ENCODE measurements at regions not wholly inside any gene's neighbourhood (a gene's known extent, or its start where the extent isn't known, plus 50 kb on each side); places are given as distances from the start of the nearest gene placed in this dataset.
"Not testable (repeated sequence)": the region's sequence is repeated elsewhere in the genome, so short reads cannot be mapped to it uniquely, and the experiment has no call there.

DNA sequence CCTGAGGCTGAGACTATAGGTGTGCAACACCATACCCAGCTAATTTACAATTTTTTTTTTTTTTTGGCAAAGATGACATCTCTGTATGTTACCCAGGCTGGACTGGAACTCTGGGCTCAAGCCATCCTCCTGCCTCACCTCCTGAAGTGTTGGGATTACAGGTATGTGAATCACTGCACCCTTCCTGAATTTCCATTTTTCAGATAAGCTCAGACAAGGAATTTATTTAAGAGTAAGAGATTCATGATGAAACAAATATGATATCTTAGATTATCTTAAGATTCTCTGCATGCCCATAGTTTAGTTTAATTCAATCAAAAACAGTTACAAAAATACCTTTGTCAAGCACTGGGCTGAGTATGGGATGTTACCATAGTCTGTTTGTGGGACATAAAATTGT is 128.4 kb upstream of the BASP1 start:
- DNase-seq = no peak

DNA sequence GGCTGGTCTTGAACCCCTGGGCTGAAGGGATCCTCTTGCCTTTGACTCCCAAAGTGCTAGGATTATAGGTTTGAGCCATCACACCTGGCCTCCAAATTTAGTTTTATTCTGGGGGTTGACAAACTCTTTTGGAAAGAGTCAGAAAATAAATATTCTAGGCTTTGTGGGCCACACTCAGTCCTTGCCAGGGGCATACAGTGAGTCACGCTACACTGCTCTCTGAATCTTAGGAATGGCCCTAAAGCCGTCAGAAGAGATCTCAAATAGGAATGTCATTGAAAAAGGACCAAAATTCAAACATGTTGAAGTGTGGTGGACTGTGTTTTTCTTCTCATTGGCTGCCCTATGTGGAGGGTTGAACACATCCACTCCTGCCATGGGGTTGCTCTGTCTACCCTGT is 127.7 kb upstream of the BASP1 start:
- DNase-seq = no peak

DNA sequence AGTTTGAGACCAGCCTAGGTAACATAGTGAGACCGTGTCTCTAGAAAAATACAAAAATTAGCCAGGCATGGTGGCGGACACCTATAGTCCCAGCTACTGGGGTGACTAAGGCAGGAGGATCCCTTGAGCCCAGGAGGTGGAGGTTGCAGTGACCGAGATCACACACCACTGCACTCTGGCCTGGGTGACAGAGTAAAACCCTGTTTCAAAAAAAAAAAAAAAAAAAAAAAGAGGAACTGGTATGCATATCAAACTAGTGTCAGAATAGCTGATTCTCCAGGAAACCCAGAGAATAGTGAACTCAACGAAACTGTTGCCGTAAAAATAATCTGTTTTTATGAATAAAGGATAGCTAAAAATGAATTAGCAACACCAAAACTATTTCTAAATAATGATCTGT is 126.6 kb upstream of the BASP1 start:
- DNase-seq = no peak

DNA sequence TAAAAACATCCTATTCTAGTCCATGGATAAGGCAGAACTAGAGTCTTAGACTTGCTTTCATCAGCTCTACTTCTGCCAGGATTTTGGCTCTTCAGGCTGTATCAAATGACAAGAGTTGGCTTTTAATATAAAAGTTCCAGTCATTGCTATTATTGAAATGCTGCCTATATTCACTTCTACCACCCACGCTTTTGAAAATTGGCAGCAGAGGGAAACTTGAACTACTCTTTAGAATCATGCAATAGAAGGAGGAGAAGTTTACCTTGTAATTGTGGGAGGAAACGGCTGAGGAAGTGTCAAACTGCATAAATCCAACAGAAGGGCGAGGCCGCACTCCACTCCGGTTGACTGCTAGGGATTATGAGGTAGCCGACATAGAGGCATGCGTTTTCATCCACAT is 122.6 kb upstream of the BASP1 start:
- DNase-seq = no peak

DNA sequence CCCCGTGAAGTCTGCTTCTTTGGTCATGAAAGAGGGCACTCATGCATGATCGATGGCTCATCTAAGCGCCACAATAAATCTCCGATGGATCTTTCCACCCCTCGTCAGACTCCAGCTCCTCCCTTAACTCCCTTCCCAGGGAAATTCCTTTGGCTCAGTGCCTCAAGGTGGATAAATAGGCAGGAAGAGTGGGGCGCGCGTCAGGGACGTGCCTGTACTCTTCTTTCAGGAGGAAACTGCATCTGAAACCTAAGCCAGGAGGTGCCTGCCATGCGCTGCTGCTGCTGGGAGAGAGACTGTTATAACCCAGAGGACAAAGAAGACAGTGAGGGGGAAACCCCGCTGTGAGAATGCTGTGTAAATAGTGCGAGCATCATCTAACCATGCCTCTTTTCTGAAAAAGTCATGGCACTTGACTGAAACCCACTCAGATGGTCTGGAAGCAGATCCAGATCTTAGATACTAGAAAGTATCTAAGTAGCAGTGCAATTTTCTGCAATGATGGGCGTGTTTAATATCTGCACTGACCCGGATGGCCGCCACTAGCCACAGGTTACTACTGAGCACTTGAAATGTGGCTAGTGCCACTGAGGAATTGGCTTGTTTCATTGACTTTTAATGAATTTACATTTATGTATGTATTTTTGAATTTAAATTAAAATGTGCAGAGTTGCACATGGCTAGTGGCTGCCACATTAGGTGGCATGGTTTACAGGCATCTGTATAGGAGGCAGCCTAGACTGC is 120.3 kb upstream of the BASP1 start:
- DNase-seq = no peak

DNA sequence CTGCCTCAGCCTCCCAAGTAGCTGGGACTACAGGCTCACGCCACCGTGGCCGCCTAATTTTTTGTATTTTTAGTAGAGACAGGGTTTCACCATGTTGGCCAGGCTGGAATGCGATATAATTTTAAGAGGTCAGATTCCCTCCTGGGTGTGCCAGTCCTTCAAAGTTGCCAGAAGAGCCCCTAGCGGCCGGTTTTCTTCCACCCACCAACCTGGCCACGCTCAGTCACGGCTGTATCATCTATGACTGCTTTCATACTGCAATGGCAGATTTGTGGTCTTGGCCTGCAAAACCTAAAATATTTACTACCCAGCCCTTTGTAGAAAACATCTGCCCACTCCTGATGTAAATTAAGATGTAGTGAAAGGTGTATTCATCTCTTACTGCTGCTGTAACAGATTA is 117.5 kb upstream of the BASP1 start:
- DNase-seq = no peak

DNA sequence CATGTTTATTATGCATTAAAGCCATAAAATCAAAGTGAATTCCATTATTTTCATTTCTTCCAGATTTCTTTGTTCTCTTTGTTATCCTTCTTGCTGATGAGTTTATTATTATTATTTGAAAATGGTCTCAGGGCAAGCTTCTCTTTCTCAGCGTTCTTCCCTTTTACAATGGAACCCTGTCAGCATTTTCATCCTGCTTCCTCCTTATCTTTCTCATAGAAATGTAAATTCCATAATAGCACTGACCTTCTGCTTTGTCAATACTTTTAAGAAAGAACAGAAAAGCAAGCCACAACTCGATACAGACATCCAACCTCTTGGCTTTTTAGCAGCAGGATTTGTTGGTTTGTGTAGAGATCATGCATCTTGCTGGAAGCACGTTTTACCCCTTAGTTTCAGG is 114.0 kb upstream of the BASP1 start:
- no peak for DNase-seq

DNA sequence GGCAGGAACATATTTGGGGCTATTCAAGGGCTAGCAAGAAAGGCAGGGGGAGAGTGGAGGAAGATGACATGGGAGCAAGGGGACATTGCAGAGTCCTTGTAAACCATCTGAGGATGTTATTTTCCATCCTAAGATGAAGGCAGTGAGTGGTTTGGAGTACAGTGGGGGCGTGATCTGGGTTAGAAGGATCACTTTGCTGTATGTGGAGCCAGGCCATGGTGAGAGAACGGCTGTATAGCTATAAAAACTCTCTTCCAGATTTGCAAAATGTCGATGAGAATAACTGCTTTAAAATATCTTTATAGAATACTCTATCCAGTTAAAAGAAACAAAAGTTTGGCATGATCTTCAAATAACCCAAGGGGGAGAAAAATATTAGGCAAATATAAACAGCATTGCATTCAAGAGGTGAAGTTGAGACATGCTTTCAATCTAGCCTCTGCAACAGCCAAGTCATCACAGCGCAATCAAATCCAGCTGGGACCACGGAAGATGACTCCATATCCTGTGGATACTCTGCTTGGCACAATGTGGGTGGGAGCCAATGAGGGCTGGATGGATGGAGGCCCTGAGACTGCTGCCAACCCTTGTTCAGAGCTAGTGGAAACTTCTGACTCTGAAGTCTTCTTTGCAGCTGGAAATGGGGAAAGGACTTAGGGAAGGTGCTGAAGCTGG is 111.5 kb upstream of the BASP1 start:
- no peak for DNase-seq

DNA sequence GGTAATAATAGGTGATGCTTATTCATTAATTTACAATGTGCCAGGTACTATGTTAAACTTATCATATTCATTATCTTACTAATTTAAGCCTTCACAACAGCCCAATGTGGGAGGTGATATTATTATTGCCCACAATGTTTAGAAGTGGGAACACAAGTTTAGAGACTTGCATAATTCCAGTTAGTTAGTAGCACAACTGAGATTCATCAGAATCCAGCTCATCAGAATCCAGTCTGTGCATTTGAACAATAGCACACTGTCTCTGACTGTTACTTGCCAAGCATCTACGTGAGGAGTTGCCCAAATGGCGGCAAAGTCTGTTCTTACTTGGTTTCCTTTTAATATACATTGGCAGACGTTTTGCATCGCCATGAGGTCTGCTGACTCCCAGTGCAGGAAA is 110.9 kb upstream of the BASP1 start:
- DNase-seq = no peak

DNA sequence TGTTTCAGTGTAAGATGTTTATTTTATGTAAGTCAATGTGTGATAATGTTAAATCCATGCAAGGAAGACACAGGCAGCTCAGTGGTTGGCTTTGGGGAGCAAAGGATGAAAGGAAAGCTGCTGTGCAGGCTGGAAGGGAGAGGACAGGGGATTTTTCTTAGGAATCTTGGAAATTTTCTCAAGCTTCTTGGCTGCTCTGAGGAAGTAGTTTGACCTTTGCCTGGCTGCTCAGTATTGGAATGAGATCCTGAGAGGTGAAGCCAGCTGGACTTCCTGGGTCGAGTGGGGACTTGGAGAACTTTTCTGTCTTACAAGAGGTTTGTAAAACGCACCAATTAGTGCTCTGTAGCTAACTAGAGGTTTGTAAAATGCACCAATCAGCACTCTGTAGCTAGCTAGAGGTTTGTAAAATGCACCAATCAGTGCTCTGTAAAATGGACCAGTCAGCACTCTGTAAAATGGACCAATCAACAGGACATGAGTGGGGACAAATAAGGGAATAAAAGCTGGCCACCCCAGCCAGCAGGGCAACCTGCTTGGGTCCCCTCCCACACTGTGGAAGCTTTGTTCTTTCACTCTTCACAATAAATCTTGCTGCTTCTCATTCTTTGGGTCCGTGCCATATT is 105.2 kb upstream of the BASP1 start:
- DNase-seq = not testable (repeated sequence)

DNA sequence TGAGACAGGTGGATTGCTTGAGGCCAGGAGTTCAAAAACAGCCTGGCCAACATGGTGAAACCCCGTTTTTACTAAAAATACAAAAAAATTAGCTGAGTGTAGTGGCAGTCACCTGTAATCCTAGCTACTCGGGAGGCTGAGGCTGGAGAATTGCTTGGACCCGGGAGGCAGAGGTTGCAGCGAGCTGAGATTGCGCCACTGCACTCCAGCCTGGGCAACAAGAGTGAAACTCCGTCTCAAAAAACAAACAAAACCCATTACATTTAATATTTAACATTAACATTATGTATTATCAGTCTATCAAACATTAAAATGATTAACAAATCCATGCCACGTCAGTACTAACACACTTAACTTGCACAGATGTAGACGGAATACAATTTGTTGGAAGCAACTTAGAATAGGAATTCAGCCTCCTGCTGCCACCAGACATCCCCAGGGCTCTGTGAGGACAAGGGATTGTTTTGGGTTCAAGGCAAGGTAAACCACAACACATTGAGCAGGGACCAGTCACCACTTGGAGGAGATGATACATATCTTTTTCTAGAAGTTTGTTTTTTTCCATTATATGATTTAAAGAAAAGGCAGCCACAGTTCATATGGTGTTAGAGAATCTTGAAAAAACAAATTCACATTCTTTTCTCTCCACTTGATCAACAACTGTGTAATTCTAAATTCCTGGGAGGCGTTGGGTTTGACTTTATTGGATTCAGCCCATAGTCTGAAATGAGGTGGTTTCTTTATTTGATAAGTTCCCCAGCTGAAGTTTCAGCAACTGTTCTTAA is 104.1 kb upstream of the BASP1 start:
- DNase-seq = no peak

DNA sequence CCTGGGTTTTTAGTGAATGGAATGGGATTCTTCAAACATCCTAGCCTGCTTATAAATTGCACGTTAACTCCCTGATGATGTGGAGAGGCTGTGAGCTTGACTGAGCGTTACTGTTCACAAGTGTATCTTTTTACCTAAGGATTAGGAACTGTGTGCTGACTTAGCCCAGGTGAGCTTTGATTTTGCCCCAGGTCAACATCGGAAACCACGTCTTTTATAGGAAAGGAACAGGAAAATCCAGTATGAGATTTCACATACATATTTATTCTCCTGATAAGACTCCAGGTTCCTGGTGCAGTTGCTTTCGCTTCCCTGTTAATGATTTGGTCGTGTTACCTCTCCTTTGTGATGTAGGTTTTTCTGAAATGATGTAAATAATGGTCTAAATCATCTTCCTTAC is 103.2 kb upstream of the BASP1 start:
- DNase-seq = no peak

DNA sequence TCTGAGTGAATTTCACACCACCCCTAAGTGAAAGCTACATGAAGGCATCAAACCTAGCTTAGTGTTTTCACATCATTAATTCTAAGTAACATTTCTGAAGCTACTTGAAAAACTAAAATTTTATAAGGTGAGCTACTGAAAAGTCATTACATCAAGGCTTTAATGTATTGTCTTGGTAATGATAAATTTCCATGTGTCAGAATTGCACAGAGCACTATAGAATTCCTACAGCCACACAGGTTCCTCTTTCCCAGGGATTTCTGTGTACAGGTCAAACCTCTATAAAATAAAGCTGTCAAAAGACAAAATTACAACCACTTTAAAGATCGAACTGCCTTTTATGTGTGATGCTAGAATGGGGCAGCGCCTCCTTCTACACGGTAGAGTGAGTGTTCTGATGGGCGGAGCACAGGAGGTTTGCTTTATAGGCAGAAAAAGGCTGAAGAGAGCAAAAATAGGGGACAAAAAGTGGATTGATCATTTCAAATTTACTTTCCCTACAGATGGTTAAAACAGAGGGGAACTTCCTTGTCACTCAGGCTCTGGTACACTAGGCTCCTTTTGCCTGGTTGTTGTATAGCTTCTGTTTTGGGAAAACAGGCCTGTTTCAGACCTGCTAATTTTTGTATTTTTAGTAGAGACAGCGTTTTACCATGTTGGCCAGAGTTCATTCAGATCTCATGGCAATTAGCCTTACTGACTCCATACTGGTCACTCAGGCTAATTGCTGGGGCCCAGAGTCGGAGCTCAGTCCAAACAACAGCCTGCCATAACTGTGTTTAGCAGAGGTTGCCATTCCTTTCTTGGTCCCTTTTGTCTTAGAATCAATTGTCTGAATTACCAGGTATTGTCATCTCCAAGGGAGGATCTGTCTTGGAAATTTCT is 102.5 kb upstream of the BASP1 start:
- no peak for DNase-seq

DNA sequence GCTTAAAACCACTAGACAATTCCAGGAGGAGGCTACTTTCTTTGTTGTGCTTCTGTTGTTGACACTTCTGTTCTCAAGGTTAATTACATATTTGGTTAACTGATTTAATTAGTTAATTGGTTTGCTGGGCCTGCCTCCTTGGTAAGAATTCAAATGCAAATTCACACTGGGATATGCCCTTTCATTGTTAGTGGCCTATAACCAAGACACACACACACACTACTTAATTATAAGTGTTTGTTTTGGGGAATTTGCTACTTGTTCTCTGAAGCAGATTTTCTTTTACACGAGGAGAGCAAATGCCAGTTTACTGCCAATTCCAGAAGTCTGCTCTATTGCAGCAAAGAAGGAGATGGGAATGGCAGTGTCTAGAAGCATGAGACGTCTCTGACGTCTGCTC is 101.6 kb upstream of the BASP1 start:
- no peak for DNase-seq

DNA sequence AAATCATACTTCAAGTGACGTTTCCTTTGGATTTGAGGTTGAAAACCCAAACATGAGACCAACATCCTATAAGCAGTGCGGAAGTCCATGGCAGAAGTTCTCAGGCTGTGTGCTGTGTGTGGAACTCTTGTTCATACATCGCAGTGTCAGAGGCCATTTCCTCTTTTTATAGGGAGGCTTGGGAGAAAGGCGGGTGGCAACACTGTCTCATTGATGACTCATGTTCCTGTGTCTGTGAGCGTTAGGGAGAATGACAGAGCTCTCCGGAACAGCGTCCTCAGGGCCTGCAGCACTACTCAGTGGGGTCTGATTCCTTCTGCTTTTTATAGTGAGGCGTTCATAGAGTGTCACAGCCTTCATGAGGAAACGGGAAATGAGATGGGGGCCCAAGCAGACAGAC is 98.8 kb upstream of the BASP1 start:
- DNase-seq = peak; percentile 30

DNA sequence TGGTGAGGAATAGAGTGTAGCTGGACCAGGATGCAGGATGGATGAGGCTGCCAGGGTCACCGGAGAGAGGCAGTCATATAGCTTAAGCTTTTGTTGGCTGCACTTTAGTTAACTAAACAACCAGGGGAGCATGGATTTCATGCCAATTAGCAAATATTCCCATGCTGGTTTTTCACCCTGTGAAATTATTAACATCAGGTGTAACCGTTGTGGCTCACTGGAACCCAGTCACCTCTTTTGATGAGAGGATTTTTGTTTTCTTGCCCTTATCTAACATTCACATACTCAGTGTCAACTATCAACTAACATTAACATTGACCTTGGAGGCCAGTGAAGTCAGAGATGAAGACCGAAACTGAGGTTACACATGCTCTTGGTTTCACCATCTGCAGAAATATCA is 97.2 kb upstream of the BASP1 start:
- DNase-seq = no peak

DNA sequence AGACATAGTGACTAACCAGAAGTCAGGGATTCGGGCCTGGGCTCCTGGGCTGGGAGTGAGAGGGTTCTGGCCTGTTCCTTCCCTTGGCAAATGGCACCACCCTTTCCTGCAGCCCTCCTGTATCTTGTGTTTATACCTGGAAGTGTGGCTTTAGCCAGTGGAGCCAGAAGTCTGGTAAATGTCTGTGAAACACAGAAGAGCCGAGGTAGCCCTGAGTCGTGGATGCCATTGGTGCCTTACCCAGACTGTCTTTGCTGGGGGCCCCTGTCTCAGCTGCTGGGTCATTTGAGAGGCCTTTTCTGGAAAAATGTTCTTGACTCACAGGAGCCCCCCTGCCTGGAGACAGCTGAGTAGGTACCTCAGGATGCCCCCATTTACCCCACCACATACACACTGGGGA is 95.7 kb upstream of the BASP1 start:
- no peak for DNase-seq

DNA sequence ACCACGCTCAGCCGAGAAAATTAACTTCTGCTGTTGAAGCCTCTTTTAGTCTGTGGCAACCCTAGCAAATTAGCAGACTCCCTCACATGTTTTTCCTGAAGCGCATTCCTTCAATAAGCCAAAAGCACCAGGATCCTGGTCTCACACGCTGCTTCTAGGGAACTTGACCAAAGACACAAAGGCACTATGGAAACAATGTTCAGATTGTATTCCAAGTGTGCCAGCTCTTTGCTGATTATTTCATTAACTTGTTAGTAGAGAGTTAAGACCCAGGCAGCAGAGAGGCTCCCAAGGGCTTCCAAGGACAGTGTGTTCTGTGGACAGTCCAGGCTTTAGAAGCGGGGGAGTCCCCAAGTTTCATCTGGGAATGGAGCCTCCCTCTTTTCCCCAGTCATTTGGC is 94.4 kb upstream of the BASP1 start:
- DNase-seq = no peak

DNA sequence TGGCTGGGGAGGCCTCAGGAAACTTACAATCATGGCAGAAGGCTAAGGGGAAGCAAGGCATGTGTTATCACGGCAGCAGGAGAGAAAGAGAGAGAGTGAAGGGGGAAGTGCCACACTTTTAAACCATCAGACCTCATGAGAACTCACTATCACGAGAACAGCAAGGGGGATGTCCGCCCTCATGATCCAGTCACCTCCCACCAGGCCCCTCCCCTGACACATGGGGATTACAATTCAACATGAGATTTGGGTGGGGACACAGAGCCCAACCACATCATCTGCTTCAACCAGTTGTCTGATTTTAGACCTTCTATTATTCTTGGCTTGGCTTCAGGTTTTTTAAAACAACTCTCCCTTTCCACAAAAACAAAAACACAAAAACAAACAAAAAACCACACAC is 93.7 kb upstream of the BASP1 start:
- DNase-seq = not testable (repeated sequence)

DNA sequence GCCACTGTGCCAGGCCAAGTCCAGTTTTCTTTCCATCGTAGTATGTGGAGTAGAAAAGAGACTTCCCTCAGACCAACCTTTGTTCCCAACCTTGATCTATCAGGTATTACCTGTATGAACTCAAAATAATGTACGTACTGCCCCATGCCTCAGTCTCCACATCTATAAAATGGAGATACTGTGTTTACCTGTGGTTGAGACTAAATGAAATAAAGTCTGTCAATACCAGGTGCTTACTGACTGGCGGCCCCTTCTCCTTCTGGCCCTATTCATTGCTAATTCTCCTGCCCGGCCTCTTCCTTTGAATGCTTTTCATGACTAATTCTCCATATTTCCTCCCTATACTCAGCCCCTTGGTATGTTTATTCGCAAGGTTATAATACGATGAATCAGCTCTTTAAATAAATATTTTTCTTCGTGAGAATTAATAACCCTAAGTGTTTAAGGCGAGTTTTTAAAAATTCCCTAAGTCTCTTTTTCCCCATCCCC is 89.6 kb upstream of the BASP1 start:
- no peak for DNase-seq

DNA sequence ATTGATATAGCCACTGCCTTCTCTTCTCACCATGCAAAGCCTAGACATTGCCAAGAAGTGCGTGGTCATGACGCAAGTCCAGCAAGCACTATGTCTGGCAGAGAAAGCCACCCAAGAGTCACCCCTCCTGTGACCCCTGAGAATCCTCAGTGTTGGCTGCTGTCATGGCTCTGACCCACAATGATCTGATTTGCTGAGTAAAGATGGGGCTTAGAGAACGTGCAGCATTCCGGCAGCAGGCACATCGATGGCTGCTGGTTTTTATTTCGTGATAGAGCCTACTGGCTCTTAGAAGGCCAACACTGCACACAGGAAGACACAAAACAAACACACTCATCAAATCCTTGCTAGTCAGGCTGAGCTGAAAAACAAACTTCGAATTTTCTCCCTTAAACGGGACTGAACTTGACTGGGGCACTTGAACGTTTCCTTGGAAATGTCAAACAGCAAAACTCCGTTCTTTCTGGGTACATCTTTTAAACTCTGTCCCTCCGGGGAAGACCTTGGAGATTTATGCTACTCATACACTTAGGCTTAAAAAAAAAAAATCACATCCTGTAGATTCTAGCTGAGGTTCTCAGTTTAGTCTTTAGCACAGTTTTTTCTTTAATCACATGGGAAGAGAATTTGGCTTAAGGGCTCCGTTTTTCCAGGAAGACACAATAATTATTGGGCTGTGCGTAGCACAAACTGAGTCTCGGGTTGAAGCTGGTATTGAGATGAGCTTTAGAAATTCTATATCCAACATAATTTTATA is 88.2 kb upstream of the BASP1 start:
- DNase-seq = no peak

DNA sequence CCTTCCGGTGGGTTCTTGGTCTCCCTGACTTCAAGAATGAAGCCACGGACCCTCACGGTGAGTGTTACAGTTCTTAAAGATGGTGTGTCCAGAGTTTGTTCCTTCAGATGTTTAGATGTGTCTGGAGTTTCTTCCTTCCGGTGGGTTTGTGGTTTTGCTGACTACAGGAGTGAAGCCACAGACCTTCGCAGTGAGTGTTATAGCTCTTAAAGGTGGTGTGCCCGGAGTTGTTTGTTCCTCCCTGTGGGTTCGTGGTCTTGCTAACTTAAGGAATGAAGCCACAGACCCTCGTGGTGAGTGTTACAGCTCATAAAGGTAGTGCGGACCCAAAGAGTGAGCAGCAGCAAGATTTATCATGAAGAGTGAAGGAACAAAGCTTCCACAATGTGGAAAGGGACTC is 87.1 kb upstream of the BASP1 start:
- DNase-seq = peak; percentile 42

Measured in activated CD4-positive, alpha-beta T cell treated with anti-CD3 and anti-CD28 coated beads, Interleukin-10, Interleukin-2, amounts not matched to agents 100 ng/mL and 50 ng/mL, durations not matched to agents 16 hours and 8 hours (primary cell).